ENCODE measurements at regions not wholly inside any gene's neighbourhood (a gene's known extent, or its start where the extent isn't known, plus 50 kb on each side); places are given as distances from the start of the nearest gene placed in this dataset.

DNA sequence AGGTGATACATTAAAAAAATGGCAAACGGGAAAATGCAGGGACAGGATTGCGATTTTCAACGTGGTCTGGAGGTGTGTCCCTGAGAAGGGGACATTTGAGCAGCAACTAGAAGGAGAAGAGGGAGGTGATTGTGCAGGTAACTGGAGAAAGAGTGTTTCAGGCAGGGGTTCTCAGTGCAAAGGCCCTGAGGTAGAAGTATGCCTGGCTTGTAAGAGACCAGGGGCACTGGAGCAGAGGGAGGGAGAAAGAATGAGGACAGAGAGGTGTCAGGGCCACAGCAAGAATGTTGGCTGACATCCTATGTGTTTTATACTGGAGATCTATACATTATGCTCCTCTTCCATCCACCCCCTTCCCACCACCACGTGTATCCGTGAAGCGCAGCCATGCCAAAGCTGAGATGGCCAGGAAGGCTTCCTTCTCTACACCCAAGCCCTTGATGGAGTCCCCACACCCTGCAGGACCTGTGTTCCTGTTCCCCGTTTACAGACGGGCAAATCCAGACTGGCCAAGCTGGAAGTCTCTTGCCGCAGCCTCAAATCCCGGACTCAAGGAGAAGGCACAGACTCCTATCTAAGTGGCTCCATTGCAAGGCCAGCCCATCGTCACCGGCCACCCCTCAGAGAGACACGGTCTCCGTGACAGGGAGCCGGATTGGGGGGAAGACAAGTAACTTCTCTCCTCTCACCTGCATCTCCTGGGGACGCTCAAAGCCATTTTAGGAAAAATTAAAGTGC lies 416.1 kb downstream of the MN1 start:
- H3K27ac Mint-ChIP-seq = no peak overlapping the region
- no peaks in the 10 kb centered on the region for H3K4me1 Mint-ChIP-seq (ENCODE audit: low read depth)
- no peaks in the 10 kb centered on the region for H3K36me3 Mint-ChIP-seq (ENCODE audit: insufficient read depth in 2 of 2)
- no peaks in the 10 kb centered on the region for H3K9me3 Mint-ChIP-seq
- H3K4me3 Mint-ChIP-seq = no peak overlapping the region
- H3K27me3 Mint-ChIP-seq (ENCODE audit: low read depth) = peaks cover 8% of the 10 kb centered on the region
- DNase-seq (no peak), ATAC-seq (replicated peaks in 1 of 2) (no peak)

DNA sequence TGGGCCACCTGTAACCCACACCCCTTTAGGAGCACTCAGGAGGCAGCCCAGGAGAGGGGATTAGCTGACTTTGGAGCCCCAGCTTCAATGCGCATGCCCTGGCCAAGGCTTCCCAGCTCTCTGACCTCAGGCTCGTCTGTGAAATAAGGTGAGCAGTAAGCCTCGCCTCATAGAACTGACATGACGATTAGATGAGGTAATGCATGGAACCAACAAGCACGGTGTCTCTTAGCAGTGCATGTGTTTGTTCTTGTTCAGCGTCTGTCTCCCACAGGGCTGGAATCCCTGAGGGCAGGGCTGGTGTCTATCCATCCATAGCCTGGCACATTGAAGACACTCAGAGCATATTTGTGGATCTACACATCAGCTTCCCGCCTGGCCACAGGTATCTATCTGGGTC lies 415.4 kb downstream of the MN1 start:
- Mint-ChIP-seq H3K4me1 (ENCODE audit: low read depth) (no peaks in the 10 kb centered on the region), H3K27ac (no peak overlapping the region), H3K27me3 (ENCODE audit: low read depth) (peaks cover 10% of the 10 kb centered on the region), H3K9me3 (no peaks in the 10 kb centered on the region), H3K36me3 (ENCODE audit: insufficient read depth in 2 of 2) (no peaks in the 10 kb centered on the region), H3K4me3 (no peak overlapping the region)
- no peak for ATAC-seq (replicated peaks in 1 of 2)
- no peak for DNase-seq

- Mint-ChIP-seq H3K4me1 (ENCODE audit: low read depth) (no peaks in the 10 kb centered on the region), H3K27me3 (ENCODE audit: low read depth) (peaks cover 10% of the 10 kb centered on the region), H3K36me3 (ENCODE audit: insufficient read depth in 2 of 2) (no peaks in the 10 kb centered on the region), H3K9me3 (no peaks in the 10 kb centered on the region), H3K27ac (no peak overlapping the region), H3K4me3 (no peak overlapping the region)
- ATAC-seq (replicated peaks in 1 of 2) (no peak), DNase-seq (no peak)
Measured at GRCh38 chr22:27387561-27387960, 414.0 kb downstream of the MN1 start.

- DNase-seq (no peak), ATAC-seq (replicated peaks in 1 of 2) (no peak)
- H3K27me3 Mint-ChIP-seq (ENCODE audit: low read depth) = peaks cover 10% of the 10 kb centered on the region
- no peaks in the 10 kb centered on the region for H3K9me3 Mint-ChIP-seq
- H3K27ac Mint-ChIP-seq = no peak overlapping the region
- no peaks in the 10 kb centered on the region for H3K36me3 Mint-ChIP-seq (ENCODE audit: insufficient read depth in 2 of 2)
- no peaks in the 10 kb centered on the region for H3K4me1 Mint-ChIP-seq (ENCODE audit: low read depth)
- no peak overlapping the region for H3K4me3 Mint-ChIP-seq
Measured at GRCh38 chr22:27388090-27388600, 413.4 kb downstream of the MN1 start.

DNA sequence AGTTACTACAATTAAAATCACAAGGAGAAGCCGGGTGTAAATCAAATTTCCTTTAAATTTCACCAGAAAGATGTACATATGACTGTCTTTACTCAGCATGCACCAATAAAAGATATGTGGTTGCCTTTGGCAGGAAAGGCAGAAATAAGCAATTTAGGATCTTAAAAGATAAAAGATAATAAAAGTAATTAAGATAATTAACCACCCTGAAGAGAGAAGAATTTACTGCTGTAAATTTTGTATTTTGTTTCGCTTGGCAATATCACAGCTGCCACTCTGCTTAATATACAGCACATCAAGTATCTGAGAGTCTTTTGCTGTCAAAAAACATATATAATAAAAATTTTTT lies 411.9 kb downstream of the MN1 start:
- no peak overlapping the region for H3K4me3 Mint-ChIP-seq
- H3K27ac Mint-ChIP-seq = no peak overlapping the region
- DNase-seq = no peak
- peaks cover 10% of the 10 kb centered on the region for H3K27me3 Mint-ChIP-seq (ENCODE audit: low read depth)
- no peak for ATAC-seq (replicated peaks in 1 of 2)
- H3K9me3 Mint-ChIP-seq = peaks cover 0 to 1% of the 10 kb centered on the region in 2 donors
- no peaks in the 10 kb centered on the region for H3K4me1 Mint-ChIP-seq (ENCODE audit: low read depth)
- no peaks in the 10 kb centered on the region for H3K36me3 Mint-ChIP-seq (ENCODE audit: insufficient read depth in 2 of 2)

- peaks cover 2 to 5% of the 10 kb centered on the region in 2 donors for H3K9me3 Mint-ChIP-seq
- ATAC-seq (replicated peaks in 1 of 2) (no peak), DNase-seq (no peak)
Measured at GRCh38 chr22:27391092-27391770, 410.3 kb downstream of the MN1 start.

GRCh38 chr22:27393371-27393770 lies 408.2 kb downstream of the MN1 start:
- H3K9me3 Mint-ChIP-seq = peaks cover 2 to 5% of the 10 kb centered on the region in 2 donors
- no peaks in the 10 kb centered on the region for H3K4me1 Mint-ChIP-seq (ENCODE audit: low read depth)
- H3K27me3 Mint-ChIP-seq (ENCODE audit: low read depth) = peaks cover 10% of the 10 kb centered on the region
- H3K27ac Mint-ChIP-seq = no peak overlapping the region
- H3K4me3 Mint-ChIP-seq = no peak overlapping the region
- no peak for ATAC-seq (replicated peaks in 1 of 2)
- no peak for DNase-seq
- H3K36me3 Mint-ChIP-seq (ENCODE audit: insufficient read depth in 2 of 2) = no peaks in the 10 kb centered on the region

More at GRCh38 chr22:27391092-27391770, 410.3 kb downstream of the MN1 start:
- H3K4me3 Mint-ChIP-seq = no peak overlapping the region
- H3K27me3 Mint-ChIP-seq (ENCODE audit: low read depth) = peaks cover 10% of the 10 kb centered on the region
- H3K4me1 Mint-ChIP-seq (ENCODE audit: low read depth) = no peaks in the 10 kb centered on the region
- H3K36me3 Mint-ChIP-seq (ENCODE audit: insufficient read depth in 2 of 2) = no peaks in the 10 kb centered on the region
- H3K27ac Mint-ChIP-seq = no peak overlapping the region

DNA sequence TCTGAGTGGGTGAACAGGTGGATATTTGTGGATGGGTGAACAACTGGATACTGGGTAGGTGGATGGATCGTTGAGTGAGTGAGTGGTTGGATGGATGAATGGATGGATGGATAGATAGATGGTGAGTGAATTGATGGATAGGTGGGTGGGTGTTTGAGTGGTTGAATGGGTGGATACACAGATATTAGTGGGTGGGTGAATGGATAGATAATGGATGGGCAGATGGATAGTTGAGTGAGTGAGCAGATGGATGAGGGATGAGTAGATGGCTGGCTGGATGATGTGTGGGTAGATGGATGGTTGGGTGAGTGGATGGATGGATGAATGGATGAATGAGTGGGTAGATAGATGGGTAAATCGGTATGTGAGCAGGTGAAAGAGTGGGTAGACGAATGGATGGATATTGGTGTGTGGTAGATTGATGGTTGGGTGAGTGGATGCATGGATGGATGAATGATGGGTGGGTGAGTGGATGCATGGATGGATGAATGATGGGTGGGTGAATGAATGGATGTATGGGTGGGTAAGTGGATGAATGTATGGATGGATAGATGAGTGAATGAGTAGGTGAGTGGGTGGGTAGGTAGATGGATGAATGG lies 406.7 kb downstream of the MN1 start:
- H3K27me3 Mint-ChIP-seq (ENCODE audit: low read depth) = peaks cover 6% of the 10 kb centered on the region
- H3K4me3 Mint-ChIP-seq = no peak overlapping the region
- no peak overlapping the region for H3K27ac Mint-ChIP-seq
- no peak for ATAC-seq (replicated peaks in 1 of 2)
- H3K9me3 Mint-ChIP-seq = peaks cover 2 to 5% of the 10 kb centered on the region in 2 donors
- no peak for DNase-seq
- no peaks in the 10 kb centered on the region for H3K4me1 Mint-ChIP-seq (ENCODE audit: low read depth)
- H3K36me3 Mint-ChIP-seq (ENCODE audit: insufficient read depth in 2 of 2) = no peaks in the 10 kb centered on the region

- DNase-seq = no peak
- H3K27ac Mint-ChIP-seq = no peak overlapping the region
- H3K27me3 Mint-ChIP-seq (ENCODE audit: low read depth) = no peaks in the 10 kb centered on the region
- peaks cover 0 to 3% of the 10 kb centered on the region in 2 donors for H3K36me3 Mint-ChIP-seq (ENCODE audit: insufficient read depth in 2 of 2)
- peaks cover 2 to 12% of the 10 kb centered on the region in 2 donors for H3K9me3 Mint-ChIP-seq
- ATAC-seq (replicated peaks in 1 of 2) = no peak
- H3K4me1 Mint-ChIP-seq (ENCODE audit: low read depth) = no peaks in the 10 kb centered on the region
- H3K4me3 Mint-ChIP-seq = no peak overlapping the region
Measured at GRCh38 chr22:27397036-27397953, 404.3 kb downstream of the MN1 start.

DNA sequence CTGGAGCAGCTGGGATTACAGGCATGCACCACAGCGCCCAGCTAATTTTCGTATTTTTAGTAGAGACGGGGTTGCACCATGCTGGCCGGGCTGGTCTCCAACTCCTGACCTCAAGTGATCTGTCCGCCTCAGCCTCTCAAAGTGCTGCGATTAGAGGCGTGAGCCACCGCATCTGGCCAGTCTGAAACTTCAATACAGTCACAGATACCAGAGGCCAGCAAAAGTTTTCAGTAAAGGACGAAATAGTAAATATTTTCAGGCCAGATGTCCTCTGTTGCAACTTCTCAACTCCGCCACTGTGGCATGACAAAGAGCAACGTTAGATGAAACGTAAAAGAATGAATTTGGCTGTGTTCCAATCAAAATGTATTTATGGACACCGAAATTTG lies 403.6 kb downstream of the MN1 start:
- Mint-ChIP-seq H3K27ac (no peak overlapping the region), H3K27me3 (ENCODE audit: low read depth) (no peaks in the 10 kb centered on the region), H3K9me3 (peaks cover 2 to 12% of the 10 kb centered on the region in 2 donors), H3K4me1 (ENCODE audit: low read depth) (no peaks in the 10 kb centered on the region), H3K36me3 (ENCODE audit: insufficient read depth in 2 of 2) (peaks cover 0 to 4% of the 10 kb centered on the region in 2 donors), H3K4me3 (no peak overlapping the region)
- ATAC-seq (replicated peaks in 1 of 2) (no peak), DNase-seq (no peak)

GRCh38 chr22:27399161-27399560 lies 402.4 kb downstream of the MN1 start:
- no peak for ATAC-seq (replicated peaks in 1 of 2)
- Mint-ChIP-seq H3K4me1 (ENCODE audit: low read depth) (no peaks in the 10 kb centered on the region), H3K36me3 (ENCODE audit: insufficient read depth in 2 of 2) (peaks cover 0 to 4% of the 10 kb centered on the region in 2 donors), H3K27ac (no peak overlapping the region), H3K4me3 (no peak overlapping the region), H3K9me3 (peaks cover 2 to 12% of the 10 kb centered on the region in 2 donors), H3K27me3 (ENCODE audit: low read depth) (no peaks in the 10 kb centered on the region)
- DNase-seq = no peak

DNA sequence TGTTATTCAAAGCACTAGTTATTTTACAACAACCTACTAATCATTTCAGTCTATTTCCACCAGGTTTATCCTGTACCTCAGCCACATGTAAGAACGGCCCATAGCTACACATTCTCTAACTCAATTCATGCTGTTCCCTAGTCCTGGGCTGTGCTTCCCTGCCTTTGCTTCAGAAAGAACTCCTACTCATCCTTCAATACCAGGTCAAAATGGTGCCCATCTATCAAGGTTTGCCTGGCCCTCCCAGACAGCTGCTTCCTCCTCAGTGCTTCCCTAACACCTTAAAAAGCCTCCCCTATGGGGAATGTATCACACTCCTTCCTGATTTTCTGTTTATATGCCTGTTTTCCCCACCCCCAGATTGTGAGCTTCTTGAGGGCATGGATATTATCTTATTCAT lies 400.7 kb downstream of the MN1 start:
- H3K27me3 Mint-ChIP-seq (ENCODE audit: low read depth) = no peaks in the 10 kb centered on the region
- DNase-seq (no peak), ATAC-seq (replicated peaks in 1 of 2) (no peak)
- peaks cover 0 to 7% of the 10 kb centered on the region in 2 donors for H3K9me3 Mint-ChIP-seq
- H3K4me3 Mint-ChIP-seq = no peak overlapping the region
- no peaks in the 10 kb centered on the region for H3K4me1 Mint-ChIP-seq (ENCODE audit: low read depth)
- H3K36me3 Mint-ChIP-seq (ENCODE audit: insufficient read depth in 2 of 2) = peaks cover 2 to 4% of the 10 kb centered on the region in 2 donors
- H3K27ac Mint-ChIP-seq = no peak overlapping the region
